ENCODE measurements at regions not wholly inside any gene's neighbourhood (a gene's known extent, or its start where the extent isn't known, plus 50 kb on each side); places are given as distances from the start of the nearest gene placed in this dataset.
"Not testable (repeated sequence)": the region's sequence is repeated elsewhere in the genome, so short reads cannot be mapped to it uniquely, and the experiment has no call there.

DNA sequence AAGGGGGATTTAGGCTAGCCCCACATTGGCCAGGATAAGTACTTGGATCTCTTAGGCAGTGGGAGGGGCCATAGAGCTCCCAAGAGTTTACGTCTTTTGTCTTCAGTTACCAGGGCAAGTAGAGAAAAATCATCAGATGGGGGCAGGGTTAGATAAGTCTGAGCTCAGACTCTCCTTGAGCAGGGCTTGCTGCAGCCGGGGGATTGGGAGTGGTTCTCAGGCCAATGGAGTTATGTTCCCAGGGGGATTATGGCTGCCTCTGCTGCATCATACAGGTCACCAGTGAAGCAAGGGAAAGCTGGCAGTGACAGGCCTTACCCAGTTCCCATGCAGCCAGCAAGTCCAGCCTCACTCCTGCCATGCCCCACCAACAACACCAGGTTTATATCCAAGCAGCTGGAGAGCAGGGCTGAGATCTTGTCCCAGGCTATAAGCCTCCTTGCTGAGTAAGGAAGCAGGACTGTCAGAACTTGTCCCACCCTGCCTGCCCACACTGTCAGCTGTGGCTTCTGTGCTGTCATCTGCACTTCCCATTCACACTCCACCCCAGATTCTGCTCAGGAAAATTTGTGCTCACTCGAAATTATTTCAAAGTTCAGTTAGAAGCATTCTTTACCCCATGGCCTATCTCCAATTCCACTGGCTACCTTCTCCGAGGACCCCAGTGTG lies 215.3 kb downstream of the FAM43A start:
- WGBS, 2 donors = 66 to 70% methylated on average over 4 of the region's 4 CpGs
- peaks cover 0 to under 1% (median 0%) of the 10 kb centered on the region in 9 donors for H3K4me1 ChIP-seq
- no peaks in the 10 kb centered on the region for H3K27me3 ChIP-seq
- no peak overlapping the region for H3K27ac ChIP-seq
- ATAC-seq (peak in 4 of 8 donors; percentile 39 to 59 (median 55)), DNase-seq (no peak)
- no peak overlapping the region for H3K4me3 ChIP-seq
- TF ChIP-seq, protein P1, sequence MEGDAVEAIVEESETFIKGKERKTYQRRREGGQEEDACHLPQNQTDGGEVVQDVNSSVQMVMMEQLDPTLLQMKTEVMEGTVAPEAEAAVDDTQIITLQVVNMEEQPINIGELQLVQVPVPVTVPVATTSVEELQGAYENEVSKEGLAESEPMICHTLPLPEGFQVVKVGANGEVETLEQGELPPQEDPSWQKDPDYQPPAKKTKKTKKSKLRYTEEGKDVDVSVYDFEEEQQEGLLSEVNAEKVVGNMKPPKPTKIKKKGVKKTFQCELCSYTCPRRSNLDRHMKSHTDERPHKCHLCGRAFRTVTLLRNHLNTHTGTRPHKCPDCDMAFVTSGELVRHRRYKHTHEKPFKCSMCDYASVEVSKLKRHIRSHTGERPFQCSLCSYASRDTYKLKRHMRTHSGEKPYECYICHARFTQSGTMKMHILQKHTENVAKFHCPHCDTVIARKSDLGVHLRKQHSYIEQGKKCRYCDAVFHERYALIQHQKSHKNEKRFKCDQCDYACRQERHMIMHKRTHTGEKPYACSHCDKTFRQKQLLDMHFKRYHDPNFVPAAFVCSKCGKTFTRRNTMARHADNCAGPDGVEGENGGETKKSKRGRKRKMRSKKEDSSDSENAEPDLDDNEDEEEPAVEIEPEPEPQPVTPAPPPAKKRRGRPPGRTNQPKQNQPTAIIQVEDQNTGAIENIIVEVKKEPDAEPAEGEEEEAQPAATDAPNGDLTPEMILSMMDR (IDR thresholded peaks at IDR 0.05) = no peak
- H3K36me3 ChIP-seq = no peaks in the 10 kb centered on the region
- peaks cover 0 to 37% (median 5%) of the 10 kb centered on the region in 11 donors for H3K9me3 ChIP-seq
- intact Hi-C loops (cut with DNase I) = no loop called here

GRCh38 chr3:194903447-194903846 lies 217.8 kb downstream of the FAM43A start:
- H3K9me3 ChIP-seq = peaks cover 0 to 32% (median 5%) of the 10 kb centered on the region in 11 donors
- H3K27me3 ChIP-seq; DNase-seq; intact Hi-C loops (cut with DNase I); ATAC-seq; H3K4me1 ChIP-seq; H3K27ac ChIP-seq; H3K4me3 ChIP-seq; H3K36me3 ChIP-seq: not testable (repeated sequence)
- 83% methylated on average over 2 of the region's 2 CpGs for WGBS, 2 donors

DNA sequence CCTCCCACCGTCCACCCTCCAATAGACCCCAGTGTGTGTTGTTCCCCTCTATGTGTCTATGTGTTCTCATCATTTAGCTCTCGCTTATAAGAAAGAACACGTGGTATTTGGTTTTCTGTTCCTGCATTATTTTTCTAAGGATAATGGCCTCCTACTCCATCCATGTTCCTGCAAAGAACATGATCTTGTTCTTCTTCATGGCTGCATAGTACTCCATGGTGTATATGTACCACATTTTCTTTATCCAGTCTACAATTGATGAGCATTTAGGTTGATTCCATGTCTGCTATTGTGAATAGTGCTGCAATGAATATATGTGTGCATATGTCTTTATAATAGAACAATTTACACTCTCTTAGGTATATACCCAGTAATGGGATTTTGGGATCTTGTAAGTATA lies 219.3 kb downstream of the FAM43A start:
- H3K4me3 ChIP-seq; H3K27me3 ChIP-seq; intact Hi-C loops (cut with DNase I); ATAC-seq; H3K4me1 ChIP-seq; H3K27ac ChIP-seq; H3K36me3 ChIP-seq; DNase-seq: not testable (repeated sequence)
- 96 to 98% methylated on average over 3 of the region's 3 CpGs for WGBS, 2 donors
- peaks cover 0 to 20% (median 1%) of the 10 kb centered on the region in 11 donors for H3K9me3 ChIP-seq

- peaks cover 0 to 13% (median 0%) of the 10 kb centered on the region in 11 donors for H3K9me3 ChIP-seq
- ATAC-seq (no peak), DNase-seq (no peak)
- H3K27me3 ChIP-seq = no peaks in the 10 kb centered on the region
- intact Hi-C loops (cut with DNase I) = no loop called here
- no peak overlapping the region for H3K4me3 ChIP-seq
- H3K4me1 ChIP-seq = peaks cover 0 to 5% (median 0%) of the 10 kb centered on the region in 9 donors
- TF ChIP-seq, protein P1 (IDR thresholded peaks at IDR 0.05) = no peak
- no peak overlapping the region for H3K27ac ChIP-seq
- 94 to 99% methylated on average over 2 of the region's 2 CpGs for WGBS, 2 donors
- no peaks in the 10 kb centered on the region for H3K36me3 ChIP-seq
Observed at GRCh38 chr3:194905696-194906095, 220.0 kb downstream of the FAM43A start.

DNA sequence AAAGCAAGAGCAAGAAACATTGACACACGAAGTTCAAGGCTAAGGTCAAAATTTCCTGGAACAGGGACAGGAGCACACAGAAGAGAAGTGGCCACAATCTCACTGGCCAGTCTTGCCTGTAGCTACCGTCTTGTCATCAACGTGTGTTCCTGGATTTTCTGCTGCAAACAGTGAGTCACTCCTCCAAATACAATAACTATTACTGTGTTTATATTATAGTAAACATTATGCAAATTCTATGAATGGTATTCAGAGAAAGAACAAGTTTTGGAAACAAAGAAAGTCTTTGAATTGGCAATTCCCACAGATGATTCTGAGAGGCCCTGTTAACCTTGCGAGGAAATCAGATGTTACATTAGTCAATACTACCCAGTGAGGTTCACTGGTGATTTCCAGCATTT lies 220.5 kb downstream of the FAM43A start:
- Histone ChIP-seq H3K9me3 (peaks cover 0 to 12% (median 0%) of the 10 kb centered on the region in 11 donors), H3K27me3 (no peaks in the 10 kb centered on the region), H3K4me1 (peaks cover 0 to 5% (median 0%) of the 10 kb centered on the region in 9 donors), H3K36me3 (no peaks in the 10 kb centered on the region), H3K27ac (no peak overlapping the region), H3K4me3 (no peak overlapping the region)
- intact Hi-C loops (cut with DNase I) = no loop called here
- ATAC-seq (peak in 1 of 8 donors; percentile 55), DNase-seq (no peak)
- 48 to 62% methylated on average over 4 of the region's 4 CpGs for WGBS, 2 donors
- TF ChIP-seq, protein P1 (IDR thresholded peaks at IDR 0.05) = no peak

Data from heart right ventricle (tissue), 16 donors.